HG03280 (cell line): ENCODE measurements at regions not wholly inside any gene's neighbourhood (a gene's known extent, or its start where the extent isn't known, plus 50 kb on each side); places are given as distances from the start of the nearest gene placed in this dataset.
"Not testable (repeated sequence)": the region's sequence is repeated elsewhere in the genome, so short reads cannot be mapped to it uniquely, and the experiment has no call there.

Experiments
- ATAC-seq: cut with Tn5 transposase; IDR thresholded peaks from one replicate; pipeline ENCODE4 v1.9.1; 2021; ENCODE audit warnings: mild to moderate bottlenecking, moderate library complexity; ENCODE audit not compliant: unreplicated experiment

- no peak for ATAC-seq
Measured at GRCh38 chr2:65594150-65594549, 161.8 kb upstream of the SPRED2 start.

- ATAC-seq = no peak
Measured at GRCh38 chr2:65589667-65590066, 157.3 kb upstream of the SPRED2 start.

GRCh38 chr2:65587779-65588178 lies 155.4 kb upstream of the SPRED2 start:
- no peak for ATAC-seq

GRCh38 chr2:65586516-65586915 lies 154.1 kb upstream of the SPRED2 start:
- no peak for ATAC-seq

- ATAC-seq = no peak
Measured at GRCh38 chr2:65583061-65583460, 150.7 kb upstream of the SPRED2 start.

GRCh38 chr2:65582364-65582763 lies 150.0 kb upstream of the SPRED2 start:
- ATAC-seq = no peak

GRCh38 chr2:65580824-65581223 lies 148.4 kb upstream of the SPRED2 start:
- no peak for ATAC-seq

GRCh38 chr2:65579506-65580235 lies 147.3 kb upstream of the SPRED2 start:
- ATAC-seq = no peak

- no peak for ATAC-seq
Measured at GRCh38 chr2:65577654-65578053, 145.3 kb upstream of the SPRED2 start.

- no peak for ATAC-seq
Measured at GRCh38 chr2:65576861-65577601, 144.6 kb upstream of the SPRED2 start.

- ATAC-seq = no peak
Measured at GRCh38 chr2:65576278-65576677, 143.9 kb upstream of the SPRED2 start.

GRCh38 chr2:65574993-65575392 lies 142.6 kb upstream of the SPRED2 start:
- ATAC-seq = no peak

GRCh38 chr2:65568656-65569440 lies 136.4 kb upstream of the SPRED2 start:
- not testable (repeated sequence) for ATAC-seq

GRCh38 chr2:65566617-65567016 lies 134.2 kb upstream of the SPRED2 start:
- ATAC-seq = no peak

GRCh38 chr2:65565681-65566080 lies 133.3 kb upstream of the SPRED2 start:
- ATAC-seq = no peak

- ATAC-seq = no peak
Measured at GRCh38 chr2:65564299-65564698, 131.9 kb upstream of the SPRED2 start.

- ATAC-seq = no peak
Measured at GRCh38 chr2:65562890-65563289, 130.5 kb upstream of the SPRED2 start.

GRCh38 chr2:65558743-65559142 lies 126.3 kb upstream of the SPRED2 start:
- no peak for ATAC-seq

- no peak for ATAC-seq
Measured at GRCh38 chr2:65557616-65558573, 125.5 kb upstream of the SPRED2 start.

GRCh38 chr2:65554765-65555591 lies 122.6 kb upstream of the SPRED2 start:
- ATAC-seq = no peak
